AG04450 (cell line): ENCODE measurements at regions not wholly inside any gene's neighbourhood (a gene's known extent, or its start where the extent isn't known, plus 50 kb on each side); places are given as distances from the start of the nearest gene placed in this dataset.

Source experiments
- CTCF ChIA-PET: fragments of 300-600, 350-600 bp; formaldehyde crosslinking; extraction: SDS; loops from one replicate; lab custom pipeline; 2022; ENCODE audit warnings: antibody characterized with exemption, inconsistent platforms; lab: Charles Lee
- POLR2A ChIA-PET: fragments of 350-600 bp; formaldehyde crosslinking; extraction: SDS; loops from one replicate; lab custom pipeline; 2021; ENCODE audit warnings: antibody characterized with exemption, inconsistent platforms; lab: Yijun Ruan, JAX
- DNase-seq: peaks from one replicate; pipeline ENCODE4 v3.0.0-alpha.2; 2011; ENCODE audit warnings: low read depth, low spot score
- H3K27ac ChIP-seq: one replicate; pipeline ENCODE4 v1.5.1; 2012; ENCODE audit warnings: low read depth, low read length, control low read depth
- H3K27me3 ChIP-seq: one replicate; pipeline ENCODE4 v1.6.0; 2012; ENCODE audit warnings: low read length; ENCODE audit not compliant: control insufficient read depth, insufficient read depth
- H3K4me3 ChIP-seq: 2 replicates; pipeline ENCODE4 v1.5.1; 2011; ENCODE audit warnings: mild to moderate bottlenecking, low read depth, low read length, control low read depth
- H3K9me3 ChIP-seq: 2 replicates; pipeline ENCODE4 v1.5.1; 2012; ENCODE audit warnings: low read length; ENCODE audit not compliant: control insufficient read depth, insufficient read depth
- TF ChIP-seq, protein P1 (sequence below): IDR thresholded peaks from 2 replicates; pipeline ENCODE4 v1.5.1; 2011; ENCODE audit warnings: low read depth, low read length, control low read depth, inconsistent platforms

DNA sequence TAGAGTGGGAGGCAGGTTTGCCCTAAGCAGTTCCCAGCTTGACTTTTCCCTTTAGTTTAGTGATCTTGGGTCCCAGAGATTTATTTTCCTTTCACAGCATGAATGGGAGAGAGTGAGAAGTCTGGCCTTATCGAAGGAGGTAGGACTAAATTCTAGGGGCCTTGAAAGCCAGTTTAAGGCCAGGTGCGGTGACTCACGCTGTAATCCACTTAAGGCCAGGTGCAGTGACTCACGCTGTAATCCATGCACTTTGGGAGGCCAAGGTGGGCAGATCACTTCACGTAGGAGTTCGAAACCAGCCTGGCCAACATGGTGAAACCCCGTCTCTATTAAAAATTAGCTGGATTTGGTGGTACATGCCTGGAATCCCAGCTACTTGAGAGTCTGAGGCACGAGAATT is 392.2 kb downstream of the ACTR3B start:
- H3K4me3 ChIP-seq: no peak overlapping the region
- ChIA-PET CTCF (no interaction called here), POLR2A (no interaction called here)
- DNase-seq: no peak
- no peaks in the 10 kb centered on the region for H3K27me3 ChIP-seq
- no peak overlapping the region for H3K27ac ChIP-seq
- TF ChIP-seq, protein P1, sequence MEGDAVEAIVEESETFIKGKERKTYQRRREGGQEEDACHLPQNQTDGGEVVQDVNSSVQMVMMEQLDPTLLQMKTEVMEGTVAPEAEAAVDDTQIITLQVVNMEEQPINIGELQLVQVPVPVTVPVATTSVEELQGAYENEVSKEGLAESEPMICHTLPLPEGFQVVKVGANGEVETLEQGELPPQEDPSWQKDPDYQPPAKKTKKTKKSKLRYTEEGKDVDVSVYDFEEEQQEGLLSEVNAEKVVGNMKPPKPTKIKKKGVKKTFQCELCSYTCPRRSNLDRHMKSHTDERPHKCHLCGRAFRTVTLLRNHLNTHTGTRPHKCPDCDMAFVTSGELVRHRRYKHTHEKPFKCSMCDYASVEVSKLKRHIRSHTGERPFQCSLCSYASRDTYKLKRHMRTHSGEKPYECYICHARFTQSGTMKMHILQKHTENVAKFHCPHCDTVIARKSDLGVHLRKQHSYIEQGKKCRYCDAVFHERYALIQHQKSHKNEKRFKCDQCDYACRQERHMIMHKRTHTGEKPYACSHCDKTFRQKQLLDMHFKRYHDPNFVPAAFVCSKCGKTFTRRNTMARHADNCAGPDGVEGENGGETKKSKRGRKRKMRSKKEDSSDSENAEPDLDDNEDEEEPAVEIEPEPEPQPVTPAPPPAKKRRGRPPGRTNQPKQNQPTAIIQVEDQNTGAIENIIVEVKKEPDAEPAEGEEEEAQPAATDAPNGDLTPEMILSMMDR: no peak
- peaks cover 36% of the 10 kb centered on the region for H3K9me3 ChIP-seq

DNA sequence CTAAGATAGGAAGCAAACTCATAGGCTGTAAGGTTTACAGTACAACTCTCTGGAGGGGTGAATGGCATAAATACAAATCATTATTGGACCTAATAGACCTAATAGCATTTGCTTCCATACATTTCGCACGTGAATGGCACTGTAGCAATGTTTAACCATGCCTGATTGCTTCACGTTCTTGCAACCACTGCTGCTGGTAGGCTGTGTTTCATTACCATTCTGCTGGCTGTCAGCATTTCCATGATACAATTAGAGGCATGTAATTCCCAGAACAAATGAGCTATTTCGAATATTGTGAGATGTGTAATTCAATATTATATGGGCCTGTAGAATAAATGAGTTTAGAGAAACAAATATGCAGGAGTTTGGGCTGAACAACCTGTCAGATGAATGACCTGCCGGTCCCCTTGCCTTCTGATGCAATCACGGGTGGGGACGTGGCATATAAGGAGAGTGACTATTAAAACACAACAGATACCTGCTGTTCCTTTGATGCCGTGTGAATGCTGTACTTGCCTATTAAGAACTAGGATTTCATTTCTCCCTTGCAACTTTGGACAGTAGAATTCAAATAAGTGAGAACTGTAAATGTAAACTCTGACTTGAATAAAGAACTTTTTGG is 393.4 kb downstream of the ACTR3B start:
- H3K4me3 ChIP-seq: no peak overlapping the region
- no peak overlapping the region for H3K27ac ChIP-seq
- no peak for DNase-seq
- ChIA-PET POLR2A (no interaction called here), CTCF (no interaction called here)
- H3K27me3 ChIP-seq: no peaks in the 10 kb centered on the region
- H3K9me3 ChIP-seq: peaks cover 41% of the 10 kb centered on the region
- TF ChIP-seq, protein P1: no peak

DNA sequence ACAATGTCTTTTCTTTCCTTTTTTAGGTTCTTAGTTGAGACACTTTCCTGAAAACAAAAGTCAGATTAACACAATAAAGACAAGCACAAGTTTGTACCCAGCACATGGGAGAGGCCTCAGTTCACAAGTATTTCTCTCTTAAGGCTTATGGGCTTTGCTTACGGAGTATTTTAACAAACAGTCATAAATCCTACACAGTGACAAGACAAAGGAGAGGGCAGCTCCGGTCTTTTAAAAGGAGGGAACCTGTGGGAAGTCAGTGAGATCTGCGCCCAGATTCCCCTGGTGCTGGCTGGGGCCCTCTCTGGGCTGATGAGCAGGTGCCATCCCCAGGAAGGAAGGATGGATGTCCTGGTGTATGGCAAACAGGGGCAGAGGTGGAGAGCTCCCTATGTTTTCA is 398.6 kb downstream of the ACTR3B start:
- no peak overlapping the region for H3K27ac ChIP-seq
- POLR2A ChIA-PET: no interaction called here
- no peak for DNase-seq
- H3K27me3 ChIP-seq: no peaks in the 10 kb centered on the region
- CTCF ChIA-PET: no interaction called here
- H3K9me3 ChIP-seq: peaks cover 40% of the 10 kb centered on the region; the same call in 1 of the 2 replicates
- TF ChIP-seq, protein P1: no peak
- H3K4me3 ChIP-seq: no peak overlapping the region

DNA sequence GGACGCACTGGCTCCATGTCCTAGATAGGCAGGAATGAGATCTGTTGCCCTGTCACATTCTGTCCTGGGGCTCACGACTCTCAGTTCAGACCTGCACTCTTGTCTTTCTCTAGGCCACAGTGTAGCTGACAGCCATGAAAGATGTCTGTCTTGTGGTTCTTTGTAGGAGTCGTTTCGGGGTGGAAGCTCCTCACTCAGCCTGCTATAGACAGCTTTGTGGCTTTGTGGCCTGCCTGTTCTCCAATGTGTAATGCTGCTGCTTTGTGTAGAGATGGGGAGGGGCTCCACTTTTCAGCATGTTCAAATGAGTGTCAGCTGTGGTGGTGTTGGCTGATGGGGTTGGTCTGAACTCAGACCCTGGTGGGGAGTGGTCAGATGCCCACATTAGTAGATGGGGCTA is 410.7 kb downstream of the ACTR3B start:
- TF ChIP-seq, protein P1: no peak
- peaks cover 21% of the 10 kb centered on the region for H3K9me3 ChIP-seq
- H3K4me3 ChIP-seq: no peak overlapping the region
- no peaks in the 10 kb centered on the region for H3K27me3 ChIP-seq
- H3K27ac ChIP-seq: no peak overlapping the region
- DNase-seq: no peak
- CTCF ChIA-PET: no interaction called here
- POLR2A ChIA-PET: no interaction called here

DNA sequence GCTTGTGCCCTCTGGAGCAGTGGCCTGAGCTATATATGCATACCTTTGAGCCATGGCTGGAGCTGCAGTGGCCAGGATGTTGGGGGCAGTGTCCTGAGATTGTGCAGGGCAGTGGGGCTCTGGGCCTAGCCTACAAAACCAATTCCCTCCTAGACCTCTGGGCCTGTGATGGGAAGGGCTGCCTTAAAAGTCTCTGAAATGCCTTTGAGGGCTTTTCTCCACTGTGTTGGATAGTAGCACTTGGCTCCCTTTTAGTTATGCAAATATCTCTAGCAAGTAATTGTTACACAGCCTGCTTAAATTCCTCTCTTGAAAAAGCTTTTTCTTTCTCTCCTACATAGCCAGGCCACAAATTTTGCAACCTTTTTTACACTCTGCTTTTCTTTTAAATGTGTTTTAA is 426.4 kb downstream of the ACTR3B start:
- Histone ChIP-seq H3K4me3 (no peak overlapping the region), H3K9me3 (peaks cover 35% of the 10 kb centered on the region; the same call in 1 of the 2 replicates), H3K27me3 (no peaks in the 10 kb centered on the region), H3K27ac (no peak overlapping the region)
- POLR2A ChIA-PET: no interaction called here
- CTCF ChIA-PET: no interaction called here
- TF ChIP-seq, protein P1: no peak
- DNase-seq: no peak
